Fibroblast of skin of left quadriceps (primary cell): ENCODE measurements at regions not wholly inside any gene's neighbourhood (a gene's known extent, or its start where the extent isn't known, plus 50 kb on each side); places are given as distances from the start of the nearest gene placed in this dataset.
A peak's percentile ranks its signal among the peaks of the same experiment; 100 is the strongest.
"Not testable (repeated sequence)": the region's sequence is repeated elsewhere in the genome, so short reads cannot be mapped to it uniquely, and the experiment has no call there.

ENCODE experiments used
- DNase-seq, 2 experiments: peaks; one replicate each; pipeline ENCODE4 v3.0.0-alpha.2; 2013; ENCODE audit warnings: low read depth in 2 of 2

DNA sequence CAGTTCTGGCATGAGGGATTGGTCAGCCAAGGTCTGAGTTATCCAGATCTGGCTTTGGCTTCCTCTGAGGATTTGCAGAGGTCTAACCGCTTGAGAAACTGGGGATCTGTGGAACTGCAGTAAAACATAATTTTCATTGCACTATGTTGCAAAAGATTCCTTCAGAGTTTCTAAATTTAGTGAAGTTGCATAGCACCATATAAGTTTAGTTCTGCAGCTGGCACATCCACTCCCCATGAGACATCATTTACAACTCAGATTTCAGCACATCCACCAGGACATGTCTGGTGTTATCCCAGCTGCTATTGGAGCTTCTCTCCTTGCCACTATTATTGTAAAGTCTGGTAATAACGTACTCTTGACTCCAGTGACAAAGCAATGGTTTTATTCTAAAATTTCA, 181.5 kb downstream of the CWF19L2 start:
- DNase-seq = peak; percentile 29 to 31

DNA sequence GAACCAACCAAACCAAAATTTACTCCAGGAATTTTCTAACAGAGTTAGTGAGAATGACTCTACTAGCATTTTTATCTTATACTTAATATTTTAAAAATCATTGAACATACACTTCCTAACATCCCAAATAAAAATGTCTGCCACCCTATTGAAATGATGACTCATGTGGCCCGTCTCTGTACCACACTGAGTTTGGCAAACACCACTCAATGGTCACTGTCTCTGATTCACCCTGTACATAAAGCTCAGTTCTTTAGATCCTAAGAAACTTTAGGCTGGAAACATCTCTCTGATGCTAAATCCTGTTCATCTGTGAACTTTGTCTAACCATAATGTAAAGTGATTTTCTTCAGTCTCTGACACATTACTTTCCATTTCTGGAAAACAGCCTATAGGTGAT, 182.0 kb downstream of the CWF19L2 start:
- no peak for DNase-seq

DNA sequence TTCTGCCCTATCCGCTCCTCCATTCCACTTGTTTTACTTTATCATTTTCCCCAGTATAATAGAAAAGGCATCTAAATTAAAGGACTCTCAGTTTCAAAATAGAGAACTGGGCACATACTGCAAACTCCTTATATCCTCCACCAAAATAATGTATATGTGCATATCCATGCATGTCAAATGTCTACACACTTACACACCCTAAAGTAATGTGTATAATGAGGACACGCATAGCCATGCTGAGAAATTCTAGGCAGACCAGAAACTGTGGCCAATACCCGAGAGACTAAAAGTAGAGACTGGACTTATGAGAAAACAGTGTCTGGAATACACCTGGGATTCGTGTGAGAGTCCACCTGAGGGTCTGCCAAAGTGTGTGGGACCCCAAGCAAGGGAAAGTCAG, 183.5 kb downstream of the CWF19L2 start:
- no peak for DNase-seq

DNA sequence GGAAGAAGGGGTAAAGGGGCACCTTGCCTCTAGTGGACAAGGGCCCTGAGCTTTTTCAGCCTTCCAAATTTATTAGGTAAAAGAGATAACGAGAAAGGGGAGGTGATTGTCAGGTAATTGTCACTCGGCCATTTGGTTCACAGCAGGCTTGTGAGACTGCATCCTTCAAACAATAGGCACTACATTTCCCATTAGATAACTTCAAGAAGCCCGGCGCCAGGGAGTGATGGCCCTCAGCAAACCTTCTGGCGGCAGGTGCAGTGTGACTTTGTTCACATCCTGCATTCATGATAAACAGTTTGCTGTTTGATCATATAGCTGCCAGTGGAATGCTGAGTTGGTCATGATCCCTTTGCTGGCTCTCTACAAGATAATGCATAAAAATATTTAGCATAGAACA, 185.1 kb downstream of the CWF19L2 start:
- no peak for DNase-seq

DNA sequence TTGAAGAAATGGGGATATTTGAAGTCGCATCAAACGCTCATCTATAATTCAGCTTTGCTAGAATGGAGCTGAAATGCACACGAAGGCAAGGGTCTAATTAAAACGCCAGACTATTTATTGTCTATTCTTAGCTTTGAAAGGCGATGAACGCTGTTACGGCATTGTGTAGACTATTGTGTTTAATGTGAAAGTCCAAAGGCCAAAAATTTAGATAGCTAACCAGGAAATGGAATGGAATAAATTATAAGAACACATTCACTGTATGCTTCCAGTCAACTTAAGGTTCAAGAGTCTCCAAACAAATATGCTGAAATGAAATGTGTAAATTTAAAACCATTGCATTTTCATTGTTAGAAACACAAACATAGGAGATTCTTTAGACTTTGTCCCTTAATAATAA, 186.2 kb downstream of the CWF19L2 start:
- DNase-seq = no peak

DNA sequence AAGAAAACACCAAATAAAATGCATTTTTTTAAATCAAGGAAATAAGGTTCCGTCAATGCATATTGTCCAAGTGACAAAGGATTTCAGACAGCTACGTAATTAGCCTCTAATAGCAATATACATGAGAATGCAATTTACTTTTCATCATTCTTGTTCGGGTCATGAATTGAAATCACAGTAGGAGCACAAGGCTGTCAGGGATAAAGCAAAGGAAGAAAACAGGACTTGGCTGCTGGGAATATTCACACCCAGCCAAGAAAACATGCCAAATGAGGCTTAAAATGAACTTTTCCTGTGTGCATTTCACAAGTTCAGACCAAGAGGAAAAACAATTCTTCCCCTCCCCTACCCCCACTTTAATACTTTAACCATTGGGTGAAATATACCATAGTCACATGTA, 188.6 kb downstream of the CWF19L2 start:
- DNase-seq = no peak

DNA sequence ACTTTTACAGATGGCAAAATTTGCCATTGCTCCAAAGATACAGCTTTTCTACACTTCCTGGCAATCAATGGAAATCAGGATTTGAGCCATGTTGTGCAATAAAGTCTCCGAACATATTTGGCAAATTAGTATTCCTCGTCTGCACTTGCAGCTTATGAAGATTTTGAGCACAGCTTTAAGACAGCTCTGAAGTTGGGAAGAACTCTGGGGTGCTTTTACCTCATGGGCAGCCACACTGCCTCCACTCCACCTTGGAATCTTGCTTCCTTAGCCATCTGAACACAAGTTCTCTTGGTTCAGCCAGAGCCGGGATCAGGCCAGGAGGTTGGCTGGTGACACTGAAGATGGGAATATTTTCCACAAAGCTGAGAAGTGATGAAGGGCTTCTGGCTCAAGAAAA, 191.2 kb downstream of the CWF19L2 start:
- no peak for DNase-seq

DNA sequence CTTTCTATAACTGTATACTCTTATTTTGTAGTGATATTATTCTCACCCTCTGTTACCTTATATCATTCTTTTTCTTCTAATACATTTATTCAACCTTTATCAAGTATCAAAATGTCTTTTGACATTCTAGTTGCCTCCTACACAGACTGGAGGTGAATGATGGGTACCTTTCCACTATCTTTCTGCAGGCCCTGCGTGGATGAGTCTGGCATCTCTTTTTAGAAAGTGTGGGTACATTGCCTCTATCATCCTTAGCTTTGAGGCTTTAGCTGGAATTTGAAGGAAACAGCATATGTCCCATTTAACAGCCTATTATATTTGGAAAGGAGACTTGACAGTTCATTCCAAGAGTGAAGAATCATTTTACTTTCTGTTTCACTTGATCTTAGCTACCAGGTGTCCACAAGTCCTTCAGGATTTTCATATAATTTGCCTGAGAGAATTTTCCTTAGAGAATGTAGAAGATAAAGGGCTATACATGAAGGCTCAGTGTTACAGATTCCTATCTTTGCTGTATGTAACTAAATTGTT, 192.0 kb downstream of the CWF19L2 start:
- DNase-seq = no peak

DNA sequence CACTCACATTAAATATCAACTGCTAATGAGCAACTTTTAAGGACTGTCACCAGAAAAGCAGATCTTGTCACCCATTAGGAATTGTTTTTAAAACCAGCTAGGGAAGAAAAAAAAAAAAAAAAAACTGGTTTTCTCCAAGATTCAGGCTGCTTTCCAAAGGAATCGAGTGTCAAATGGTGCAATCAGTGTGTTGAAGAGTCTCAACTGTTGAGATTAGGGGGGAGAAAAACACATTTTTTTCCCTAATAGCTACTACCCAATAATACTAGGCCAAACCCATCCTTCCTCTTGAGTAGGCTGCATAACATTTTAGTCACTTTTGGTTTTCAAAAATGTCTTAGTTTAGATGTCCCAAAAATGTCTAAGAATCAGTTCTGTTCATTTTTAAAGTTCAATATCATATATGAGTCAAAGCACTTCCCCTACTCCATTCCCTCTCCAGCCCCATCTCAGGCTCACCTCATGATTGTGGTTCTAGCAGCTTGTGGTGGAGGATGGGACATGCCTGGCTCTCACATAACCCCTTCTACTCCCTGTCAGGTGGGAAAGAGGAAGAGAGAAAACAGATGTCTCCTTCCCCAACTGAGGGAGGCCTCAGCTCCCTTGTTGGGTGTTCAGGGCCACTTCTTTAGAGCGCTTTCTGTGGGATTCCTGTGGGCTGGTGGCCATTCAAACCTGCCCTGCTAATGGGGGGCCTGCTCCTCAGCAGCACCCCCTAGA, 193.6 kb downstream of the CWF19L2 start:
- no peak for DNase-seq

DNA sequence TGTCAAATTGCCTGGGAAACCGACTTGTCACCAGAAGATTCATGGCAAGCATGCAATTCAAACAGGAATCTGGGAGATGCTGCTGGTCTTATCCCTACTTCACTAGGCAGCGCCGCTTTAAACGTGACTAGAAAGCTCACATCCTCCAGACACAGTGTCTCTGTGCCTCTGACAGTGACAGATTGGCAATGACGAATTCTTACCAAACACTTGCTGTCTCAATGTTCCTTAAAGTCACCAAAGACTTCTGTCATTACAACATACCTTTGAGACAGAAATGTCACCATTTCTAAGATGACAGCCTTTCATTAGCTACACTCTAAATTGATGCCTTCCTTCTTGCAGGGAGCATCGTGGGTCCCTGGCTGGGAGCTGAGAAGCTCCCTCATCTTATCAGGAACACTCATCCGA, 197.8 kb downstream of the CWF19L2 start:
- DNase-seq = no peak

DNA sequence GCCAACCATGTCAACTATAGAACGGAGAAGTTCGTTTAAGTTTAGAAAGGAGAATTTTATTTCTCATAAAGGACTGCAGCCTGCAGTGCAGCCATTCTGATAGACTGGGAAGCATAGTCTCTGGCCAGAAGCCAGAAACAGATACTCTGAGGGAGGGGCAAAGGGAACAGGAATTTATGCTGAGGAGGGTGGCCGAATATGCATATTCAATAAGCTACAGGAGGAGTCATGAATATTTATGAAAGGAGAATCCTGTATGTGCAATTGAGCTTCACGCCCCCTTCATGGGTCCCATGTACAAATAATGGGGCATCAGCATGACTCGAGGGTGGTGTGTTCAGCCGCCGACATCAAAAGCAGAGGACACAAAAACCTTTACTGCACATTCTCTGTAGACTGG, 199.9 kb downstream of the CWF19L2 start:
- DNase-seq = no peak

DNA sequence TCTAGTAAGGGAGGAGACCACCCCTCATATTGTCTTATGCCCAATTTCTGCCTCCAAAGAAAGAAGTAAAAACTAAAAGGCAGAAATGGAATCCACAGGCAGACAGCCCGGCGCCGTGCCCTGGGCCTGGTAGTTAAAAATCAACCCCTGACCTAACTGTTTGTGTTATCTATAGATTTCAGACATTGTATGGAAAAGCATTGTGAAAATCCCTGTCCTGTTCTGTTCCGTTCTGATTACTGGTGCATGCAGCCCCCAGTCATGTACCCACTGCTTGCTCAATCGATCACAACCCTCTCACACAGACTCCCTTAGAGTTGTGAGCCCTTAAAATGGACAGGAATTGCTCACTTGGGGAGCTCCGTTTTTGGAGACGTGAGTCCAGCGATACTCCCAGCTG, 204.0 kb downstream of the CWF19L2 start:
- DNase-seq = not testable (repeated sequence)

DNA sequence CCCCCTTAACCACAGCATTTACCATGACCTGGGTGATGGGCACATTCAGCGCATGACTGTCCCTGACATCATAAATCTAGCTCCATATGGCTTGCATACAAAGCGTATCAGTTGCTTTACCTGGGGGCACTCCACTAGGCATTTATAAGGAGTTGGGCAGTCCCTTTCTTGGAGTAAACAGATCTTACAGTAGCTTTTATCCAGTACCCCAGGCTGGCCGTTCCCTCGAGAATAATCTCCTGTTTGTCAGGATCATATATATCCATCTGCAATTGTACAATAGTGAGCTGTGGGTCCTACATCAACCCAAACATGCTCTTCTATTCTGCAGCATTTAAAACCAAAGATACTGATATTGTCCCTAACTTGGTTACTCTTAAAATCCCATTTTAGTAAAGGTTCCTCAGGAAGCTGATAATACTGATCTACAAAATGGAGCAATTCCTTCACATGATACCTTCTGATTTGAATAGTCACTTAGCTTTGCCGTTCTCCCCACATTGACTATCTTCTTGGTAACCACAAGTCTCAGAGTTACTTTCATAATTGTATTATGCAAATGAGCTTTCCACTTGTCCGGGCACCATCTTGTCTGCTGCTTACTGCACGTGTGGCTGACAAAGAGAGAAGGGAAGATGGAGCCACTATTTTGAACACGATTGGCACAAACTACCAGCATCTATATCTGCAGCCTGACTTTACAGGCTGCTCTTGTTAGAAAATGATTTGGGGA, 205.0 kb downstream of the CWF19L2 start:
- no peak for DNase-seq

DNA sequence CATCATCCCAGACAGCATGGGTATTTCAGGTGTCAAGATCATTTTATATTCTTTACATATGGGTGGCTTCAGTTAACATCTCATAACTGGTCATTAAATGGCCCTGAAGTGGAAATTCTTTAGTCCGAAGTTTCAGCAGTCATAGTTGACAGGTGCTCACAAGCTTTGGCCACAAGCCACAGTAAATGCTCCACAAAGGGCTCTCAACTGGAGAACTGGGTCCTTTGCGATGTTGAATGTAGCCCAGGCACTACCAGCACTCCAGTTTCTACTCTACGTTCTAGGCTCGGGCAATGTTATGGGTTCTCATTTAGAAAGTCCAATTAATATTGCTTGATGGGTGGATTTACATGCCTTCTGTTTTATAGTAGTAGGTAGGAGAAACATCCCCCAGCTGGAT, 206.3 kb downstream of the CWF19L2 start:
- DNase-seq = no peak

DNA sequence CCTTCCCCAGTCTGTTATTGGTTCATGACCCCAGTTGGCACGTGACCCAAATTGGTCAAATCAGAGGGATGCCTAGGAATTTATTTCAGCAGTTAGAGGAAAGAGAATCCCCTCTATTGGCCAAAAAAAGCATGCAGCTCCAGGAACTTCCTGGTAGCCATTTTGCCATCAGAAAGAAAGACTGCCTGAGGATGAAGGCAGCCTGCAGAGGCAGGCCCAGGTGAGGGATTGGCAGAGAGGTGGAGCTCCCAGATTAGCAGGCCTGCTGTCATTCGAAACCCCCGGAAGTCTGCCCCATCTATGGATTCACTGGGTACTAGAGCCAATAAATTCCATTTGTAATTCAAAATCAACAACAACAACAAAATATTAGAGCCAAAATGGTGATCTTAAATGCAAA, 207.6 kb downstream of the CWF19L2 start:
- no peak for DNase-seq

DNA sequence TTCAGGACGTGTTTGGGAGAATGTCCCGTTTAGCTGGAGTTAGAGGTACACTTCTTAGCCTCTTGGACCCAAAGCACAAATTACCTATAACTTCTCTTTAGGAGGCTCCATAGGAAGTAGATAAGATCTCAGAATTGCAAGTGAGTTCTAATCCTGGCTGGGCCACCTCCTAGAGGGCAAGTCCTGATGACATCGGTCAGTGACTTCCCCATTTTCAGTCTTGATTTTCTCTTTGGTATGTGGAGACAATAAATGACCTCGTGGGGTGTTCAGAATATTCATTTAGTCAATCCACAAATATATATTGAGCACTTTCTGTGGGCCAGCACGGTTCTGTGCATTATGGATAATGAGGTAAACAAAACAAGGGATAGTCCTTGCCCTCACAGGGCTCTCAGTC, 208.6 kb downstream of the CWF19L2 start:
- no peak for DNase-seq

DNA sequence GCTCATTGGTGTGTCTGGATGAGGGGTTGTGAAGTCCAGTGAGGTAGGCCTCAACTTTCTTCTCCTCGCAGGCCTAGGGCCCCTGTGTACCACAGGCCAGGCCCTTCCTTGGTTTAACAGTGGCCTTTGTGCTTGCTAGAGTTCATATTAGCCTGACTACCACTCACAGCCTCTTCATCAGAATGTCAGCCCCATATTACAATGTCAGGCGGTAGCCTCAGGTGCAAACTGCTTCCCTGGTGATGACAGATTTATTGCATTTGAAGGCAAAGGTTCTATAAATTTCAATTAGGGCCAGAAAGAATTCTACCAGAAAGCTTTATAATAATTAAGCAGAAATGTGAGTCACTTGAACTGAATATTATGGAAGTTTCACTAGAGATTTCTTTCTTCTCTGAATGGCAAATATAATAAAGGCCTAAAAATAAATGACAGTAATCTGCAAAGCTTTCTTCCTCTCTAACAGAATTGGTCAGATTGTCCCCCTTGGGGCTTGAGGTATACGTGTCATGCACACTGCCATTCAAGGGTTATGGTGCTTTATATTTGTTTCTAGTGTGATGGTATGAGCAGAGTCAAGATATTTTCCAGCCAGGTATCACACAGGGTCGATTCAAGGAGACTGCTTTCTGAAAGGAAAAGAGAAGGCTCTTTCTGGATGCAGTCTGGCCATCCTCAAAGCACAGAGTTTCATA, 210.3 kb downstream of the CWF19L2 start:
- DNase-seq = no peak

DNA sequence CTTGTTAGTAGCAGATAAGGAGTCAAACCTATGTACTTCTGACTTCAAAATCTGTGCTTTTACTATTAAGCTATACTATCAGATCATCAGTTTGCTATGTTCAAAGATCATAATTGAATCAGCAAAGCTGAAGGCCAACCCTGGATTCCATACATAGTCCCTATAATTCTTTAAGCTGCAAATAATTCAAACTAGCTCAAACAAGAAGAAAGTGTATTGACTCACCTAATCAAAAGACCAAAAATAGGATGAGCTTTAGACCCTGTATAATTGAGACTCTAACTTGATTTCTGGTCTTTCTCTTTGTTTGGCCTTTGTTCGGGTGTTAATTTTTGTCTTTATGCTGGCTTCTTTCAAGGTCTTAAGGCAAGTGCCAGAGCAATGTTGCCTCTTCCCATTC, 213.7 kb downstream of the CWF19L2 start:
- no peak for DNase-seq

DNA sequence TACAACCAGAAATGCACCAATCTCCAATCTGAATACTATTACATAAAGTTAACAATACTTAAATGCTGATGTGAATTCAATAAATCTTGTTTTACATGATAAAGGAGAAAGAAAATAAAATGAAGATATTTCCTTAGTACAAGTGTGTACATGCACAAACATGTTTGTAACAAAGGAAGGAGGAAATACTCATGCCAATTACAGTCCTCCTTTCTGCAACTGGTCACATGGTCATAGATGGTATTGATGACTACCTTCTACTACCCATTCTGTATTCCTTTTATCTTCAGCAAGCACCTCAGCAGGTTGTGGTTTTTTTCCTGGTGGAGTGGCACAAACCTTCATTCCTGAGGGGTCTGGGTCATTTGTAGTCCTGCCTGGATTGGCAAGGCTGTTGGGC, 214.2 kb upstream of the GUCY1A2 start:
- no peak for DNase-seq

DNA sequence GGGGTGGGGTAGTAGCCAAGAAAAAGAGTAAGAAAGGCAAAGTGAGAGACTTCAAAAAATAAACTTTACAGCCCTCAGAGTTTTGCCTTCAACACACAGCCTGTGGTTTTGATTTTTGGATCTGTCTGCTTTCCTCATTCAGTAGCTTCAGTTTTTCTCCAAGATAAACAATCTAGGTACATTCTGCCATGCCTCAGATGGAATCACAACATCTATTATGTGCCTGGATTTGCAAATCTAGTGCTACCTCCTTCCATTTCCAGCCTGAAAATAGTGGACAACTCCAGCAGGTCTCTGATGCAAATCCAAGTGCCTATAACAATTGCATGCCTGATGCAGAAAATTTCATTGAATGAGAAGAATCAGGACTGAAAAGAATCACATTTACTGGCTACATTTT, 206.6 kb upstream of the GUCY1A2 start:
- no peak for DNase-seq

DNA sequence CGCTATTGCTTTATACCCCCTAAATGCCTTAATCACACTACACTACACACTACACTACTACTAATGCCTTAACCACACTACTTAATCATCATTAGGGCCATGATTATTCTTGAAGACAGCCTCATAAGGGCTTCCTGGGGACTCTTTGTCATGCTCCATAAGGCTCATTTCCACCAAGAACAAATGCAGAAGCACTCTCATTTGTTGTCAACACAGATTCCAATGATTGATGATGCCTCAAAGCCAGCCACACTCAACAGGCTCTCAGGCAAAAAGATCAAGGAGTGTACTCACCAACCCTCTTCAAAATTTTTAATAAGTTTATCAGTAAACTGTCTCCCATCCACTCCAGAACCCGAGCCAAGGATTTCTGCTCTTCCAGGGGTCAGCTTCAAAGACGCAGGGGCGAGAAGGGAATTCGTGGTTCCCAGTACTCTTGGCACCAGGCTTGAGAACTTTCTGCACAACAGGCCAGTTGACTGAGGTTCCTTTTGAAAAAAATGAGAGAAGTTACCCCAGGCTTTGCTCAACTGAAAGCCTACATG, 204.7 kb upstream of the GUCY1A2 start:
- no peak for DNase-seq

DNA sequence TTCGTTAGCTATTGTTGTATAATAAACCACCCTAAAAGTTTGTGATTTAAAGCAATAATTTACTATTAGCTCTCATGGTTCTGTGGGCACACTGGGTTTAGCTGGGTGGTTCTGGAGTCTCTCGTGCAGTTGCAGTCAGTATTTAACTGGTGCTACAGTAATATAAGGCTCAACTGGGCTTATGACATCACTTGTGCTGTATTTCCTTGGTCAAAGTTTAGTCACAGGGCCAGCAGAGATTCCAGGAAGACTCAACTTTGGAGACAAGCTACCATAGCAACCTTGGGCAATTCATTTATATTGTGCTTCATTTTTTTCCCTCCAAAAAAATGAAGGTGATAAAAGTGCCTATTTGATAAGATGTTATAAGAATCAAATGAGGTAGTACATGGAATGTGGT, 204.2 kb upstream of the GUCY1A2 start:
- DNase-seq = no peak
